ENCODE measurements at regions not wholly inside any gene's neighbourhood (a gene's known extent, or its start where the extent isn't known, plus 50 kb on each side); places are given as distances from the start of the nearest gene placed in this dataset.
A peak's percentile ranks its signal among the peaks of the same experiment; 100 is the strongest.

DNA sequence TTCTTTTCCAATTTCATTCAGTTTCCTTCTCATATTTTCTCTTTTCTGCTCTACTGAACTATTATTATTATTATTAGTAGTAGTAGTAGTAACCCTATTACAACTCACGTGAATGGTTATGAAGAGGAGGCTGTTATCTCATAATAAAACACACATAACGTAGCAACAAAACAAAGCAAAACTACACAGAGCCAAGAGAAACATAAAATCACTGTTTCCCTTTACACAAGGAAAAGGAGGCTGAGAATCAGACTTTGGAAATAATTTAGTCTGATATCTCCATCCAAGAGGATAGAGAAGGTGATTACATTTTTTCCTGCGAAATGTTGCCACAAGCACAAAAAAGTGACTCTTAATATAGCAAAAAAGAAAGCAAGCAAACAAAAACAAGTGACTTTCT is 975.8 kb upstream of the FLRT2 start:
- DNase-seq (ENCODE audit: low read depth in 4 of 4, low spot score in 3 of 4), result no peak

GRCh38 chr14:84555493-84555892 is 974.5 kb upstream of the FLRT2 start:
- DNase-seq (ENCODE audit: low read depth in 4 of 4, low spot score in 3 of 4), result no peak

- no peak for DNase-seq (ENCODE audit: low read depth in 4 of 4, low spot score in 3 of 4)
These were observed 963.8 kb upstream of the FLRT2 start for GRCh38 chr14:84566109-84566508.

DNA sequence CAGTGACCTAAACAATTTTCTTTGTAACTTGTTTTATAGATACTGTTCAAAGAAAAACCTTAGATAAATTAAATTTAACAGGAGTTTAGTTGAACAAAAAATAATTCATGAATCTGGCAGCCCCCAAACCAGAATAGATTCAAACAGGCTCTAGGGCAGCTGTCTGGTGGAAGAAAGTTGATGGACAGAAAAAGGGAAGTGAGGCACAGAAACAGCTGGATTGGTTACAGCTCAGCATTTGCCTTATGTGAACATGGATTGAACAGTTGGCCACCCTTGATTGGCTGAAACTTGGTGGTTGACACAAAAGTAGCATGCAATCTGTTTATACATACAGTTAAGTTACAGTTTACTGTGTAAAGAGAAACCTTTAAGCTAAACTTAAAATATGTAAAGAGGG is 954.3 kb upstream of the FLRT2 start:
- DNase-seq (ENCODE audit: low read depth in 4 of 4, low spot score in 3 of 4), result no peak

GRCh38 chr14:84579292-84579691 is 950.7 kb upstream of the FLRT2 start:
- no peak for DNase-seq (ENCODE audit: low read depth in 4 of 4, low spot score in 3 of 4)

GRCh38 chr14:84581041-84581440 is 948.9 kb upstream of the FLRT2 start:
- no peak for DNase-seq (ENCODE audit: low read depth in 4 of 4, low spot score in 3 of 4)

DNA sequence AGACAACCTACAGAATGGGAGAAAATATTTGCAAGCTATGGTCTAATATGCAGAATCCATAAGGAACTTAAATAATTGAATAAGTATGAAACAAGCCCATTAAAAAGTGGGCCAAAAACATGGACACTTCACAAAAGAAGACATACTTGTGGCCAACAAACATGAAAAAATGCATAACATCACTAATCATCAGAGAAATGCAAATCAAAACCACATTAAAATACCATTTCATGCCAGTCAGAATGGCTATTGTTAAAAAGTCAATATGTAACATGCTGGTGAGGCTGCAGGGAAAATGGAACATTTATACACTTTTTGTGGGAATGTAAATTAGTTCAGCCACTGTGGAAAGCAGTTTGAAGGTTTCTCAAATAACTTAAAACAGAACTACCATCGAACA is 945.4 kb upstream of the FLRT2 start:
- DNase-seq (ENCODE audit: low read depth in 4 of 4, low spot score in 3 of 4), result no peak

DNA sequence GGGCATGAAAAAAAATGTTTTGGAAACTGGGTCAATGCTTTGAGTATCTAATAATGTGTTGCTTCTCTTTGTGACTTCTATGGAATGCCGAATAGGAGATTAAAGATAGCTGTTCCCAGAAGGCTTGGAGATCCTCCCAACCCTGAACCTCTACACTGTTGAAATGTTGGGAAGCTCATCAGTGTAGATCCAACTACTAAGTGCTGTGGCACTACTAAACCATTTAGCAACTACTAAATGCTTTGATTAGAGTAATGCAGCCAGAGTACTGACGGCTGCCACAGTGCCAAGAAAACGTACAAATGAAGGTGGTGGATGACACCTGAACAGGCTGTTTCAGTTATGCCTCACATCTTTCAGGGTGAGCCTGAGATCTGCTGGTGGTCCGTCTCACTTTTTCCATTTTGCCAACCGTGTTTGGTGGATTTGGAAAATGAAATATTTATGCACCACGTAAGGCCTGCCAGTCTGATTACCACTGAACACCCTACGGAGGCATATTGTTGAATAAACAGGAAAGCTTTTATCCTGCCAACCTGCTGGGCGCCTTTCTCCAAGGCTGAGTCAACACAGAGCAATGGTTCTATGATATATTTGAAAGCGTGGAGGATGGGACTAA is 938.0 kb upstream of the FLRT2 start:
- no peak for DNase-seq (ENCODE audit: low read depth in 4 of 4, low spot score in 3 of 4)

GRCh38 chr14:84592770-84593169 is 937.2 kb upstream of the FLRT2 start:
- no peak for DNase-seq (ENCODE audit: low read depth in 4 of 4, low spot score in 3 of 4)

DNA sequence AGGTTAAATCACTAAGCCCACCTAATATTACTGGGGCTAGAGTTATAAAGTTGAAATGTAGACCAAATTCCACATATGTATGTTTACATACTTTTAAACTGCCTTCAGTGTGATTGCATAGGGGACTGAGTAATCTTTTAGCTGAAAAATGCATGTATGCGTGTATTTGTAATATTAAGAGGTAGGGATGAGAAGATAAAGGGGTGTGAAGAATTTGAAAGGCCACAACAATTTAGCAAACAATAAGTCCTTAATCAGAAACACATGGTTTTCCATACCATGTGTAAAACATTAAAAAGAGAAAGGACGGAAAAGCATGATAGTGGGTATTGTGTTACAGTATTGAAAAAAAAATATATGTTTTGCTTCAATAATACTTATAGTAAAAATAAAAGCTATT is 919.9 kb upstream of the FLRT2 start:
- no peak for DNase-seq (ENCODE audit: low read depth in 4 of 4, low spot score in 3 of 4)

DNA sequence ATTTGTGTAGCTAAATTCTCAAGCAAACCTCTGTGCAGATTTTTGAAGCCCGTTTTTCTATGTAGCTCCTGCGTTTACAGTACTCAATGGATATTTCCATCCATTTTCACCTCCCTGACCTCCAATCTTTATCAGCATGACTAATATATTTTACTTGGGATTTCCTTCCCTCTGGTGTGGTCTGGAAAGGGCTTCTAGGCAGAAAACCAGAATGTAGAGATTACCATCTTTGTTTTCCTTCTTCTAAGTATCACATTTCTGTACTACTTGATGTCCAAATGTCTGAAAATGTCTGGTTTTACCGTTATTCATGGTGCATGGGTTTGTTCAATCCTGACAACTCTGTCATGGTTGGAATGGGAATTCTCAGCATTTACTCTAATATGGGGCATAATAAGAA is 907.6 kb upstream of the FLRT2 start:
- DNase-seq (ENCODE audit: low read depth in 4 of 4, low spot score in 3 of 4), result no peak

DNA sequence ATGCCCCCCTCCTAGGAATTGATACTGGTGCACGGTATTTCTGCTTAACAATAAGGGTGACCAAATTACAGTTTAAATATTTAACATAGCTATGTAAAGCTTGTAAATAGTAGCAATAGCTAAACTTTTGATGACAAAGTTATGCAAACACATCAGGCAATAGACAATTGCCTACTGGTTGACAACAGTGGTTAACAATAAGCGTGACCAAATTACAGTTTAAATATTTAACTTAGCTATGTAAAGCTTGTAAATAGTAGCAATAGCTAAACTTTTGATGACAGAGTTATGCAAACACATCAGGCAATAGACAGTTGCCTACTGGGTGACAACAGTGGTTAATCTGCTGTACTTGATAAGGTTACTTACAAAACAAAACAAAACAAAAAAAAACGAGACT is 886.5 kb upstream of the FLRT2 start:
- DNase-seq (ENCODE audit: low read depth in 4 of 4, low spot score in 3 of 4), result no peak

- no peak for DNase-seq (ENCODE audit: low read depth in 4 of 4, low spot score in 3 of 4)
These were observed 883.0 kb upstream of the FLRT2 start for GRCh38 chr14:84646786-84647500.

GRCh38 chr14:84655014-84655413 is 874.9 kb upstream of the FLRT2 start:
- DNase-seq (ENCODE audit: low read depth in 4 of 4, low spot score in 3 of 4), result no peak

GRCh38 chr14:84657911-84658310 is 872.0 kb upstream of the FLRT2 start:
- DNase-seq (ENCODE audit: low read depth in 4 of 4, low spot score in 3 of 4), result peak in 1 of 4 donors; percentile 7

- no peak for DNase-seq (ENCODE audit: low read depth in 4 of 4, low spot score in 3 of 4)
These were observed 859.1 kb upstream of the FLRT2 start for GRCh38 chr14:84670796-84671195.

GRCh38 chr14:84671776-84672175 is 858.2 kb upstream of the FLRT2 start:
- DNase-seq (ENCODE audit: low read depth in 4 of 4, low spot score in 3 of 4), result no peak

- no peak for DNase-seq (ENCODE audit: low read depth in 4 of 4, low spot score in 3 of 4)
These were observed 855.3 kb upstream of the FLRT2 start for GRCh38 chr14:84674636-84675035.

DNA sequence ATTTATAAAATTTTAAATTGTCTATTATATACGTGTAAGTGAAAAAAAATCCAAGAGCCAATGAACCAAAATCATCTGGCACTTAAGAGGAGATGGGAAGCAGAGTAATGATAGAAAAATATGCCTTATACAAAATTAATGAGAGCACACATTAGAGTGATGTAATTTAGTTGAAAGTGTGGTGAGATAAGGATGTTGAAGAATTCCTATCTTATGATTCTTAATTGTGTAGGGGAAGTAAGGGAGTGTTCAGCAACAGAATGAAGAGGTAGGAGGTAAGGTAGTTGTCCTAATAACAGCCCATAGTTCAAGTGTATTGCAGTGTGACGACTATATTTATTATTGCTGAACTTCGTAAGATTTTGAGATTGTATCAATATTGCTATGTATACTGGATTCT is 843.4 kb upstream of the FLRT2 start:
- DNase-seq (ENCODE audit: low read depth in 4 of 4, low spot score in 3 of 4), result no peak

DNA sequence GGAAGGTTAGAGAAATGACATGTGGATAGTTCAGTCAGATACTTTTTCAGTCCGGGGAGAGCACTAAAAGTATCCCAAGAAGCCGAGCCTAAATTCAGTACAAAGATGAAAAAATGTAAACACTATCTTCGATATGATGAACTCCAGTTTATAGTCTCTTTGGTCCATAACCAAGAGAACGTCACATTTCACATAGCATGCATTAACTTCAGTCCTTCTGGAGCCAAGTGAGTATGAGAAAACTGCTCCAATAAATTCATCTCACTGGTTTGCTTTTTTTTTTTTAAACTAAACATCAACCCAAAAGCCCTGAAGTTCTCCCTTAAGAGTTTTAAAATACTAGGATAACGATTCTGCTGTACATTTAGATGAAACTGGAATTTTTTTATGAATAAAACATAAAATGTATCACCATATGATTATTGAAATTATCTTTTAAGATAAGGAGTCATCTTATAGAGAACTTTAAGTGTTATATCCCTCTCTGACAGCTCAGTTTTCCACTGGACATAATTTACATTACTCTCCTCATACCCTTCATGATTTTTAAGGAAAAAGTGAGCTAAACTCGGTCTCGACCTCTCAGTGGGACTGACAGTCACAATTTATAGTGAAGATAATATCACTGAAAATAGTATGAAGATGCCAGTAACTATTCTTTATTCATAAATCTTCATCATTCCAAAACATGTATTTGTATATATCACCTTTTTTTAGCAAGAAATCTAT is 841.5 kb upstream of the FLRT2 start:
- DNase-seq (ENCODE audit: low read depth in 4 of 4, low spot score in 3 of 4), result no peak

- DNase-seq (ENCODE audit: low read depth in 4 of 4, low spot score in 3 of 4), result no peak
These were observed 835.8 kb upstream of the FLRT2 start for GRCh38 chr14:84694161-84694560.

- DNase-seq (ENCODE audit: low read depth in 4 of 4, low spot score in 3 of 4), result no peak
These were observed 825.3 kb upstream of the FLRT2 start for GRCh38 chr14:84704601-84705000.
